ENCODE measurements at regions not wholly inside any gene's neighbourhood (a gene's known extent, or its start where the extent isn't known, plus 50 kb on each side); places are given as distances from the start of the nearest gene placed in this dataset.

- TF ChIP-seq CTCF (IDR thresholded peaks at IDR 0.05): no peak
- TF ChIP-seq POLR2A (IDR thresholded peaks at IDR 0.05): no peak
Measured at GRCh38 chr21:25314247-25314646, 293.0 kb downstream of the MRPL39 start.

Measured in lower leg skin (tissue), 3 donors.